Glutamatergic neuron (in vitro differentiated cells): ENCODE measurements at regions not wholly inside any gene's neighbourhood (a gene's known extent, or its start where the extent isn't known, plus 50 kb on each side); places are given as distances from the start of the nearest gene placed in this dataset.

Source experiments
- DNase-seq: peaks from one replicate; pipeline ENCODE4 v3.0.0; 2022
- H3K27ac Mint-ChIP-seq: one replicate; pipeline ENCODE4 v1.8.0; 2020; ENCODE audit warnings: mild to moderate bottlenecking, mixed read lengths, inconsistent platforms; ENCODE audit not compliant: unreplicated experiment
- H3K27me3 Mint-ChIP-seq: one replicate; pipeline ENCODE4 v1.8.0; 2020; ENCODE audit warnings: mild to moderate bottlenecking, moderate library complexity, mixed read lengths, inconsistent platforms; ENCODE audit not compliant: unreplicated experiment
- H3K36me3 Mint-ChIP-seq: one replicate; pipeline ENCODE4 v1.8.0; 2020; ENCODE audit warnings: mild to moderate bottlenecking, mixed read lengths, inconsistent platforms; ENCODE audit not compliant: unreplicated experiment
- H3K4me1 Mint-ChIP-seq: one replicate; pipeline ENCODE4 v1.8.0; 2020; ENCODE audit warnings: mild to moderate bottlenecking, low read depth, mixed read lengths, inconsistent platforms; ENCODE audit not compliant: unreplicated experiment
- H3K4me3 Mint-ChIP-seq: one replicate; pipeline ENCODE4 v1.8.0; 2020; ENCODE audit warnings: mild to moderate bottlenecking, mixed read lengths, inconsistent platforms; ENCODE audit not compliant: unreplicated experiment
- H3K9me3 Mint-ChIP-seq: one replicate; pipeline ENCODE4 v1.8.0; 2020; ENCODE audit warnings: mild to moderate bottlenecking, moderate library complexity, mixed read lengths, inconsistent platforms; ENCODE audit not compliant: unreplicated experiment
- CTCF ChIP-seq: fragments of 200-600 bp; sonication (generic); IDR thresholded peaks from one replicate; pipeline ENCODE4 v1.5.0; 2021; ENCODE audit not compliant: partially characterized antibody, unreplicated experiment

GRCh38 chr4:13007802-13008470 lies 476.2 kb downstream of the RAB28 start:
- Mint-ChIP-seq H3K36me3 (no peaks in the 10 kb centered on the region), H3K9me3 (no peaks in the 10 kb centered on the region), H3K4me1 (no peaks in the 10 kb centered on the region), H3K27ac (no peak overlapping the region), H3K4me3 (no peak overlapping the region), H3K27me3 (no peaks in the 10 kb centered on the region)
- no peak for DNase-seq
- TF ChIP-seq CTCF = no peak

- DNase-seq = no peak
- Mint-ChIP-seq H3K4me1 (no peaks in the 10 kb centered on the region), H3K27ac (no peak overlapping the region), H3K27me3 (no peaks in the 10 kb centered on the region), H3K9me3 (no peaks in the 10 kb centered on the region), H3K36me3 (no peaks in the 10 kb centered on the region), H3K4me3 (no peak overlapping the region)
- TF ChIP-seq CTCF = no peak
Measured at GRCh38 chr4:12993923-12994322, 490.2 kb downstream of the RAB28 start.

- TF ChIP-seq CTCF = no peak
- H3K27ac Mint-ChIP-seq = no peak overlapping the region
- H3K4me3 Mint-ChIP-seq = no peak overlapping the region
- no peaks in the 10 kb centered on the region for H3K27me3 Mint-ChIP-seq
- no peak for DNase-seq
- H3K9me3 Mint-ChIP-seq = no peaks in the 10 kb centered on the region
- H3K36me3 Mint-ChIP-seq = no peaks in the 10 kb centered on the region
- H3K4me1 Mint-ChIP-seq = no peaks in the 10 kb centered on the region
Measured at GRCh38 chr4:12987284-12987683, 496.9 kb downstream of the RAB28 start.

- H3K4me1 Mint-ChIP-seq = no peaks in the 10 kb centered on the region
- no peak overlapping the region for H3K4me3 Mint-ChIP-seq
- no peak for TF ChIP-seq CTCF
- H3K9me3 Mint-ChIP-seq = no peaks in the 10 kb centered on the region
- DNase-seq = no peak
- no peak overlapping the region for H3K27ac Mint-ChIP-seq
- no peaks in the 10 kb centered on the region for H3K27me3 Mint-ChIP-seq
- no peaks in the 10 kb centered on the region for H3K36me3 Mint-ChIP-seq
Measured at GRCh38 chr4:12979797-12980196, 504.3 kb downstream of the RAB28 start.

GRCh38 chr4:12978310-12978709 lies 505.8 kb downstream of the RAB28 start:
- DNase-seq = no peak
- no peak for TF ChIP-seq CTCF
- H3K9me3 Mint-ChIP-seq = peaks cover 2% of the 10 kb centered on the region
- H3K4me1 Mint-ChIP-seq = no peaks in the 10 kb centered on the region
- H3K27me3 Mint-ChIP-seq = no peaks in the 10 kb centered on the region
- no peak overlapping the region for H3K4me3 Mint-ChIP-seq
- H3K27ac Mint-ChIP-seq = no peak overlapping the region
- no peaks in the 10 kb centered on the region for H3K36me3 Mint-ChIP-seq
